B cell (primary cell): ENCODE measurements at regions not wholly inside any gene's neighbourhood (a gene's known extent, or its start where the extent isn't known, plus 50 kb on each side); places are given as distances from the start of the nearest gene placed in this dataset.

Experiments used
- ATAC-seq: fragments of 200-7000 bp; cut with Tn5 transposase; one replicate; pipeline ENCODE4 v1.10.0; 2021; ENCODE audit warnings: low read depth, mild to moderate bottlenecking, moderate number of reproducible peaks, moderate library complexity
- CTCF ChIA-PET: fragments of 350-600 bp; sonication (Branson Sonifier 250); formaldehyde crosslinking; loops from one replicate; lab custom pipeline; 2021; ENCODE audit warnings: antibody characterized with exemption, inconsistent platforms; lab: Charles Lee
- POLR2A ChIA-PET: fragments of 350-600 bp; sonication (Branson Sonifier 250); formaldehyde crosslinking; loops from one replicate; lab custom pipeline; 2021; ENCODE audit warnings: antibody characterized with exemption; lab: Charles Lee
- DNase-seq: peaks from one replicate; pipeline ENCODE4 v3.0.0; 2013
- H2AFZ ChIP-seq: 2 replicates; pipeline ENCODE4 v1.6.1; 2012; ENCODE audit warnings: mild to moderate bottlenecking, low read depth, low read length; ENCODE audit not compliant: insufficient read depth, poor library complexity, severe bottlenecking
- H3K27ac ChIP-seq, 2 donors: 1 replicate in 1 of 2; 2 replicates in 1 of 2; pipeline ENCODE4 v1.5.1; 2012 to 2013; ENCODE audit warnings: low read length in 2 of 2, mild to moderate bottlenecking in 2 of 2, moderate library complexity in 1 of 2
- H3K27me3 ChIP-seq, 4 experiments: fragments of 200-600 bp in 1 of 4; sonication (generic) in 1 of 4; replicated peaks in 1 of 4; 1 replicate in 2 of 4; 2 replicates in 2 of 4; pipeline versions ENCODE4 v1.6.1 to v1.7.0; 2013 to 2016; ENCODE audit warnings: low read length in 3 of 4, mild to moderate bottlenecking in 2 of 4, mixed read lengths in 1 of 4, moderate library complexity in 1 of 4; ENCODE audit not compliant: insufficient read depth in 4 of 4, control insufficient read depth in 3 of 4; ENCODE audit errors: control extremely low read depth in 1 of 4
- H3K36me3 ChIP-seq, 2 experiments: replicated peaks in 1 of 2; 1 replicate in 1 of 2; 2 replicates in 1 of 2; pipeline versions ENCODE4 v1.6.1 to v1.7.1; 2013; ENCODE audit warnings: low read length in 1 of 2; ENCODE audit not compliant: insufficient read depth in 2 of 2, control insufficient read depth in 1 of 2; ENCODE audit errors: control extremely low read depth in 1 of 2, extremely low read depth in 1 of 2
- H3K4me1 ChIP-seq, 2 donors: fragments of 200-600 bp in 1 of 2; sonication (generic) in 1 of 2; 1 replicate in 1 of 2; 2 replicates in 1 of 2; pipeline versions ENCODE4 v1.5.1 to v1.6.1; 2013 to 2017; ENCODE audit warnings: low read length in 2 of 2; ENCODE audit not compliant: control insufficient read depth in 2 of 2, insufficient read depth in 2 of 2
- H3K4me2 ChIP-seq: replicated peaks from 2 replicates; pipeline ENCODE3; 2012; ENCODE audit warnings: mild to moderate bottlenecking, low read depth, low read length; ENCODE audit not compliant: poor library complexity, severe bottlenecking
- H3K4me3 ChIP-seq, 5 experiments: fragments of 200-600 bp in 1 of 5; sonication (generic) in 1 of 5; 1 replicate in 3 of 5; 2 replicates in 2 of 5; pipeline versions ENCODE4 v1.5.1 to v1.7.0; 2011 to 2016; ENCODE audit warnings: low read length in 4 of 5, mild to moderate bottlenecking in 4 of 5, low read depth in 2 of 5, control low read depth in 1 of 5, moderate library complexity in 1 of 5; ENCODE audit not compliant: insufficient read depth in 1 of 5; ENCODE audit errors: control extremely low read depth in 1 of 5, extremely low read depth in 1 of 5
- H3K79me2 ChIP-seq: fragments of 200-600 bp; sonication (generic); one replicate; pipeline ENCODE4 v1.6.0; 2016; ENCODE audit warnings: low read length; ENCODE audit not compliant: control insufficient read depth, insufficient read depth
- H3K9ac ChIP-seq: fragments of 200-600 bp; sonication (generic); 2 replicates; pipeline ENCODE4 v1.6.1; 2017; ENCODE audit warnings: mild to moderate bottlenecking, low read length, moderate library complexity
- H3K9me3 ChIP-seq, 3 donors: one replicate each; pipeline versions ENCODE4 v1.6.1 to v1.7.1; 2013; ENCODE audit warnings: low read length in 2 of 3; ENCODE audit not compliant: control insufficient read depth in 2 of 3, insufficient read depth in 1 of 3; ENCODE audit errors: control extremely low read depth in 1 of 3
- H4K20me1 ChIP-seq: 2 replicates; pipeline ENCODE4 v1.6.0; 2012; ENCODE audit warnings: mild to moderate bottlenecking, low read length; ENCODE audit not compliant: insufficient read depth, control insufficient read depth, poor library complexity, severe bottlenecking
- H3K27ac Mint-ChIP-seq: one replicate; pipeline ENCODE4 v1.8.0; 2021; ENCODE audit warnings: mixed read lengths
- H3K27me3 Mint-ChIP-seq: one replicate; pipeline ENCODE4 v1.8.0; 2021; ENCODE audit warnings: mixed read lengths
- H3K4me1 Mint-ChIP-seq: one replicate; pipeline ENCODE4 v1.8.0; 2021; ENCODE audit warnings: mixed read lengths
- H3K4me3 Mint-ChIP-seq: one replicate; pipeline ENCODE4 v1.8.0; 2021; ENCODE audit warnings: mixed read lengths
- H3K9me3 Mint-ChIP-seq: one replicate; pipeline ENCODE4 v1.8.0; 2022; ENCODE audit warnings: mixed read lengths; ENCODE audit not compliant: insufficient read depth
- CTCF ChIP-seq: fragments of 200-600 bp; IDR thresholded peaks from one replicate; pipeline ENCODE4 v1.8.0; 2022; ENCODE audit warnings: antibody characterized with exemption, mild to moderate bottlenecking
- EZH2 ChIP-seq: IDR thresholded peaks from 2 replicates; pipeline ENCODE4 v1.6.1; 2012; ENCODE audit warnings: borderline replicate concordance, low read depth, mild to moderate bottlenecking, moderate library complexity, low read length; ENCODE audit not compliant: insufficient read depth, poor library complexity, severe bottlenecking
- WGBS: methylation state at CpG from one replicate; pipeline ENCODE4 v1.1.5; 2013; ENCODE audit warnings: missing lambda C conversion rate; ENCODE audit not compliant: insufficient coverage; 5-methylcytosine and 5-hydroxymethylcytosine counted together
- intact Hi-C: fragments of 100-400 bp; cut with micrococcal nuclease; formaldehyde crosslinking; loops from one replicate; pipeline ENCODE4 v1.10.0; 2022

DNA sequence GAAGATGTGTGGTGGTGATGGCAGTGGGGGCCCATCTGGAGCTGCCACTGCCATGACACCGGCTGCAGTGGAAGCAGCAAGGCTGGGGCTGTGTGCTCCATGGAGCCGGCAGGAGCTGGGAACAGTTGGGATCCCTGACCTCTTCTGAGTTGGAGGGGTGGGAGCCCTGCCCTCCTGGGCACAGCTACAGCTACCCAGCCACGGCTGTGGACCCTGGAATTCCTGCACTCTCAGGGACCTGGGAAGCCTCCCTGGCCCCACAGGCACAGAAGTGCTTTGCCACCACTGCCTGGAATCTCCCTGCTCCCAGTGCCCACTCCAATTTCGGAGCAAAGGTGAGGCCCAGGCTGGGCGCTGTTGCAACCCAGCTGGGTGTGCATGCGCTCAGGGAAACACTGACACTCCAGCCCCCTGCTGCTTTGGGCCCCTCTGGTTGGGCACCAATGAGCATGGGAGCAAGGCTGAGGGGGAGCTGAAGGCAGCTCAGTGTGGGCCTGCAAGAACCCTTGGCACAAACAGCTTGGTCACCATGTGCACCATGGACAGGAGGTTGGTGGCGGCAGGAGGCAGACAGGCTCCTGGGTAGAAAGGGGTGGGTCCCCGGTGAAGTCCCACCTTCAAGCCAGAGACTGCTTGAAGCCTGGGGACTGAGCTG, 817.6 kb downstream of the KCNT2 start:
- H3K27ac Mint-ChIP-seq, result no peak overlapping the region
- ChIA-PET CTCF (no interaction called here), POLR2A (no interaction called here)

GRCh38 chr1:195789321-195789720, 818.9 kb downstream of the KCNT2 start:
- intact Hi-C loops, result no loop called here
- H3K36me3 ChIP-seq, result no peaks in the 10 kb centered on the region
- H3K4me2 ChIP-seq, result no peak overlapping the region
- TF ChIP-seq EZH2 (no peak), CTCF (no peak)
- no peaks in the 10 kb centered on the region for H3K27me3 Mint-ChIP-seq
- H3K27me3 ChIP-seq, result no peaks in the 10 kb centered on the region
- POLR2A ChIA-PET, result no interaction called here
- no peaks in the 10 kb centered on the region for H3K4me1 ChIP-seq
- DNase-seq (no peak), ATAC-seq (no peak)
- no peak overlapping the region for H3K27ac Mint-ChIP-seq
- H3K27ac ChIP-seq, result no peak overlapping the region
- no peak overlapping the region for H3K4me3 Mint-ChIP-seq
- H3K4me3 ChIP-seq, result no peak overlapping the region
- H2AFZ ChIP-seq, result no peak overlapping the region
- H3K79me2 ChIP-seq, result no peaks in the 10 kb centered on the region
- H3K4me1 Mint-ChIP-seq, result no peaks in the 10 kb centered on the region
- CTCF ChIA-PET, result no interaction called here
- WGBS, result no CpG with 5 or more reads among the region's 2 CpGs
- H3K9ac ChIP-seq, result no peak overlapping the region
- peaks cover 0 to 13% (median 0%) of the 10 kb centered on the region in 3 donors for H3K9me3 ChIP-seq
- H3K9me3 Mint-ChIP-seq, result peaks cover 5% of the 10 kb centered on the region
- H4K20me1 ChIP-seq, result no peaks in the 10 kb centered on the region

More for the DNA sequence above, 817.6 kb downstream of the KCNT2 start:
- Histone ChIP-seq H3K27me3 (no peaks in the 10 kb centered on the region), H3K9ac (no peak overlapping the region), H2AFZ (no peak overlapping the region), H3K79me2 (no peaks in the 10 kb centered on the region), H3K4me3 (no peak overlapping the region), H3K36me3 (no peaks in the 10 kb centered on the region), H3K4me1 (no peaks in the 10 kb centered on the region), H3K4me2 (no peak overlapping the region), H4K20me1 (no peaks in the 10 kb centered on the region), H3K27ac (no peak overlapping the region), H3K9me3 (peaks cover 0 to 13% (median 0%) of the 10 kb centered on the region in 3 donors)
- Mint-ChIP-seq H3K9me3 (peaks cover 5% of the 10 kb centered on the region), H3K4me3 (no peak overlapping the region), H3K4me1 (no peaks in the 10 kb centered on the region), H3K27me3 (no peaks in the 10 kb centered on the region)
- DNase-seq, result no peak
- intact Hi-C loops, result no loop called here
- TF ChIP-seq CTCF (no peak), EZH2 (no peak)
- WGBS, result 89% methylated on average over 8 of the region's 8 CpGs
- ATAC-seq, result no peak
